ENCODE measurements at regions not wholly inside any gene's neighbourhood (a gene's known extent, or its start where the extent isn't known, plus 50 kb on each side); places are given as distances from the start of the nearest gene placed in this dataset.

DNA sequence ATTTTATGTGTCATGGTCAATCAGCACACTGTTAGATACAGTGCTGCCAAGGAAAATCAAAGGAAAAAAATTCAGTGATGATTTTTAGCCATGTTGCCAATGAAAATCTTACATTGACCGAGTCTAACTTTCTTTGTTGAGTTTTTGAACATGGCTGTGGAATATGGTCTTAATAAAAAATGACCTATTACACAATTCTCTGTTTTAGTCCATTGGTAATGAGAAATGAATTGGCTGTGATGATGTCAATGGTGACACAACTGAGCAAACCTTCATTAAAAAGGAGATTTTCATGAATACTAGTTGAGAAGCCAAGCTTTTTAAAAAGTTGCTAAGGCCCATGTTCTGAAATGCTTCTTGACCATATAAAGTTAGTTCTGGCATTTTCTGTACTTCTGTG lies 225.9 kb upstream of the GYPA start:
- no peak for TF ChIP-seq POLR2A (IDR thresholded peaks at IDR 0.05; ENCODE audit: low read depth, low read length)
- no peak for FAIRE-seq
- DNase-seq (ENCODE audit: insufficient read length, low spot score) = no peak

DNA sequence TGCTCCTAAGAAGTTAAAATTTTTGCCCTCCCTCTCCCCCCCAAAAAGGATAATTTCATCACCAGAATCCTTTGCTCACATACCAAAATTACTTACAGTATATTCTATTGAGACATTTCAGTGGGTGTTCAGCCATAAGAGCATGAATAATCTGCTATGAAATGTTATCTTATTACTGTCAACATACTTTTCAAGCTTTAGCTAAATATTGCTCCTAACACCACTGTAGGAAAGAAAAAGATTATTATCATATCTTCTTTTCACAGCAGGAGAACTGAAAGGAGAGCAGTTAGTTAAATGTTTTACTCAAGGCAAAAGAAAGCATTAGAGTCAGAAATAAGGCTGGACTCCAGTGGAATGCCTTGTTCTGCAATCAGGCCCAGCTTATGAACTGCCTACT lies 231.0 kb upstream of the GYPA start:
- DNase-seq (ENCODE audit: insufficient read length, low spot score) (no peak), FAIRE-seq (no peak)
- no peak for TF ChIP-seq POLR2A (IDR thresholded peaks at IDR 0.05; ENCODE audit: low read depth, low read length)

DNA sequence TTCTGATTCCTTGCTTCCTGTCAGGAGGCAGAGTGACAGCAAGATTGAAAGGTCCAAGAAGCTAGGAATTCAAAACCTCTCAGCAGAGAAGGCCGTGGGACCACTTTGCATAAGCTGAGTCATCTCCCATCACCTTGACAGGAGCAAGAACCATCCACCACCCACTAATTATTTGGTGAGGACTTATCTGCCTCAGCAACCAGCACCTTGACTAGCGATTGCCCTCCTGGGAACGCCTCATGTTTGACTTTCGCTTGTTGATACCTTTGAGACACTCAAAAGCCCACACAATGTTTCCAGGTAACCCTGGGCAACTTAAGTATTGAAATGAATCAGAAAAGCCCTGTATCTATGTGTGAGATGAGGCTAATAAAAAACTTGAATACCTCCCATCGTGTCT lies 233.5 kb upstream of the GYPA start:
- DNase-seq (ENCODE audit: insufficient read length, low spot score) = no peak
- no peak for TF ChIP-seq POLR2A (IDR thresholded peaks at IDR 0.05; ENCODE audit: low read depth, low read length)
- no peak for FAIRE-seq

DNA sequence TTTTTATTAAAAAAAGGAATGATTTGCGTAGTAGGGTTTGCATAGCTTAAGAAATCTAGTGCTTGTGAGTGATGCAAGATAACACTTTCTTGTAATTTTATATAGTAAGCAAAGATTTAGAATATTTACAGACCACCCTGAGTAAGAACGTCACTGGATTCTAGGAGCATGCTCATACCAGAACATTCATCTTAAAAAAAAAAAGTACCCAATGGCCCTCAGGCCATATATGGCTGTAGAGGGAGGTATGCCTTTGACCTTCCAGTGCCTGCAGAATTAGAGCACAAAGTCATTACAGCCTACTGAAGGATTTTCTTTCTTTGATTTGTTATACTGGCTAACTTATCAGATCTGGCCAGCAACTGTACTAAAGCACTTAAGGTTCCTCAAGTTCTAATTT lies 236.3 kb upstream of the GYPA start:
- DNase-seq (ENCODE audit: insufficient read length, low spot score) = no peak
- no peak for TF ChIP-seq POLR2A (IDR thresholded peaks at IDR 0.05; ENCODE audit: low read depth, low read length)
- FAIRE-seq = no peak

DNA sequence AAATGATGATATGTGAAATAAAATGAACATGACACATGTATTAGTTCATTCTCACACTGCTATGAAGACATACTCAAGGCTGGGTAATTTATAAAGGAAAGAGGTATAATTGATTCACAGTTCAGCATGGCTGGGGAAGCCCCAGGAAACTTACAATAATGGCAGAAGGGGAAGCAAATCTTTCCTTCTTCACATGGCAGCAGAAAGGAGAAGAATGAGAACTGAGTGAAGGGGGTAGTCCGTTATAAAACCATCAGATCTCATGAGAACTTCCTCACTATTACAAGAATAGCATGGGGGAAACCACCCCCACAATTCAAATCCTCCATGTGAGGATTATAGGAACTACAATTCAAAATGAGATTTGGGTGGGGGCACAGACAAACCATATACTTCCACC lies 243.9 kb upstream of the GYPA start:
- no peak for TF ChIP-seq POLR2A (IDR thresholded peaks at IDR 0.05; ENCODE audit: low read depth, low read length)
- no peak for FAIRE-seq
- no peak for DNase-seq (ENCODE audit: insufficient read length, low spot score)

DNA sequence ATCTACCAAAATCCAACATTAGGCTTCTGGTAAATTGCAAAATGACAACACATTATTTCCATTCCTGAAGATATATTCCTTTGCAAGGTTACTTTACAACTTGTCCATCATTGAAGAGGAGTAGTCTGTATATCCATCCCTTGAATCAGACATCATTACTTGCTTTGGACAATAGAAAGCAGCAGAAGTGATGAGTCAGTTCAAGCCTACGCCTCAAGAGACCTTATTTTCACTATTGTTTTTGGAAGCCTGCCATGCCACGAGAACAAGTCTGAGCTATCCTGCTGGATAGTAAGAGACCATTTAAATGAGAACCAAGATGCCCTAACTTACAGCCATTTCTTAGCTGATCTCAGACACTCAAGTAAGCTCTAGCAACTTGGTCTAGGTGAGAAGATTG lies 246.0 kb upstream of the HHIP start:
- DNase-seq (ENCODE audit: insufficient read length, low spot score) = peak; percentile 15
- no peak for TF ChIP-seq POLR2A (IDR thresholded peaks at IDR 0.05; ENCODE audit: low read depth, low read length)
- peak; percentile 85 for FAIRE-seq

DNA sequence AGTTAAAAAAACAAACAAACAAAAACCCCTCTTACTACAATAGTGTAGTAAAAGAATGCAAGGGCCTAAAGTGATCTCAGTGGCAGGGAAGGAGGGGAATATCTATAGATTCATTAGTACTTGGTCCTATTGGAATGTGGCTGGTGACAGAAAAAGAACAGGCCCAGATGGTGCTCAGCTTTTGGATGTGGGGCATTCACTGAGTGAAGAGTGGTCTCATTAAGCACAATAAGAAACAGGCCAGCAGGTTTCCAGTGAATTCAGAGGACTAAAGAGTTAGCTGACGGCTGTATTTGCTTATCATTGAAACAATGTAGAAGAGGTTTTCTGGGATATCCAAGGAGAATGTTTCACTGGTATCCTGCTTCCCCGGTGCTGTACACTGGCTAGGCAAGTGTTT lies 243.8 kb upstream of the HHIP start:
- DNase-seq (ENCODE audit: insufficient read length, low spot score) (no peak), FAIRE-seq (no peak)
- TF ChIP-seq POLR2A (IDR thresholded peaks at IDR 0.05; ENCODE audit: low read depth, low read length) = no peak

DNA sequence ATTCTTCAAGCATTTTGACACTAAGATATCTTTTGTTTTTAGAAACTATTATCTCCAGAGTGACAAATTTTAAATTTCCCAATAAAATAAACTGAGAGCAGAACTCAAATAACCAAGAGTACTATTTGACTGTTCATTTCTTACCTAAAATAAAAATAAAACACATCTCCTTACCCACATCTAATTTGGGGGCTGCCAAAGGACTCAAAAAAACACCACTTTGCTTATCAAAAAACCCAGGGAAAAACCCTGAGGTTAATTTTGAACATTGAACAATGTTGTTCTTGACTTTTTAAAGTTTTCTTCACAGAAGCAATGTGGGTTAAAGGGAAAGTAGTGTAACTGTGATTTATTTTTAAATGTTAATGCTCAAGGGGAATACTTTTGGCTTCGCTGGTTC lies 243.0 kb upstream of the HHIP start:
- FAIRE-seq (no peak), DNase-seq (ENCODE audit: insufficient read length, low spot score) (no peak)
- TF ChIP-seq POLR2A (IDR thresholded peaks at IDR 0.05; ENCODE audit: low read depth, low read length) = no peak

DNA sequence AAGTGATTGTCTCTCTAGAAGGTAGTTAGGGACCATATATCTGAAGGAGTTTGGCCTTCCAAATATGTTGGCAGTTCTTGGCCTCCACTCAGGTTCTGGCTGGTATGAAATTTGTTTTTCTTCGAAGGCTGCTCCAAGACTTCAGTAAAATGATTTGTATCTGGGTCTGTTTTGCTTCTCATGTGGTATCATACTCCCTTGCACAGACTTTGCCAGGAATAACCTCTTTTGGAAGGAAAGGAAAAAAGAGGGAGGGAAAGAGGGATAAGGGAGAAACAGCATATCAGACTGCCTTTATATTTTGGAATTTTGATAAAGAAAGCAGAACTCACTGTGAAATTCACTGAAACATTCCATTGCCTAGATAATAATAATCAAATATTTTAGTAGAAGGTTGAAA lies 242.1 kb upstream of the HHIP start:
- FAIRE-seq (no peak), DNase-seq (ENCODE audit: insufficient read length, low spot score) (no peak)
- no peak for TF ChIP-seq POLR2A (IDR thresholded peaks at IDR 0.05; ENCODE audit: low read depth, low read length)

DNA sequence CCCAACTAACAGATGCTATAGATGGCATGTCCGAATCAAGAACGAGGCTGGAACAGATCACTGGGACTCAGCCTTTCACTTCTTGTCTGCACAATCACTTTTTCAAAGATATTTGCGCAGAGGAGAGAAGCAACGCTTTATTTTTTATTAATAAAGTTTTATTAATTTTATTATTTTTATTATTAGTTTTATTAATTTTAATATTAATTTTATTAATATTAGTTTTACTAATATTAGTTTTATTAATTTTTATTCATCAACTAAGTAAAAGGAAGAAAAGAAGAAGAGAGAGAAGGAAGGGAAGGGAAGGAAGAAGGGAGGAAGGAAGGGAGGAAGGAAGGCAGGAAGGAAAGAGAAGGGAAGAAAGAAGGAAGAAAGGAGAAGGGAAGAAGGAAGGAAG lies 236.4 kb upstream of the HHIP start:
- no peak for TF ChIP-seq POLR2A (IDR thresholded peaks at IDR 0.05; ENCODE audit: low read depth, low read length)
- FAIRE-seq (no peak), DNase-seq (ENCODE audit: insufficient read length, low spot score) (no peak)

DNA sequence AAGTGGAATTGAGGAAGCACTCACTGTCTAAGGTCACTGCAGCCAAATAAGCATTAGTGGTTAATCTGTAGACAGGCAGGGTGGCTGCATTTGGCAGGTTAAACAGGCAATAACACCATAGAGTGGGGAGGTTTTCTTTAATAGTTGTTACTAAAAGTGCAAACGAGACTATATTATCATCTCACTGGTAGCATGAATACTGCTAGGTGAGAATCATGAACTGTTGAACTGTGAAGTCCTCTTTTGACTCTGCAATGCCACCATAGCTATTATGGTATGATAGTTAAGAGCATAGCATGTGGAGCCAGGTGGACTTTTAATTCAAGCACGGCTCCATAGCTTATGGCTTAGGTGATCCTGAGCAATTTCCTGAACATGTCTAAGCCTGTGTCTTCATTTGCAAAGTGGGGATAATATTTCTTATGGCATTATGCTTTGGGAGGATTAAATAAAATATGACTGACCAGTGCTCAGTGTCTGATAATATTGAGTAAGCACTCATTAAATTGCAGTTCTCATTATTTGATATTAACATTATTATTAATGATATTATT lies 235.6 kb upstream of the HHIP start:
- FAIRE-seq = no peak
- no peak for DNase-seq (ENCODE audit: insufficient read length, low spot score)
- no peak for TF ChIP-seq POLR2A (IDR thresholded peaks at IDR 0.05; ENCODE audit: low read depth, low read length)

DNA sequence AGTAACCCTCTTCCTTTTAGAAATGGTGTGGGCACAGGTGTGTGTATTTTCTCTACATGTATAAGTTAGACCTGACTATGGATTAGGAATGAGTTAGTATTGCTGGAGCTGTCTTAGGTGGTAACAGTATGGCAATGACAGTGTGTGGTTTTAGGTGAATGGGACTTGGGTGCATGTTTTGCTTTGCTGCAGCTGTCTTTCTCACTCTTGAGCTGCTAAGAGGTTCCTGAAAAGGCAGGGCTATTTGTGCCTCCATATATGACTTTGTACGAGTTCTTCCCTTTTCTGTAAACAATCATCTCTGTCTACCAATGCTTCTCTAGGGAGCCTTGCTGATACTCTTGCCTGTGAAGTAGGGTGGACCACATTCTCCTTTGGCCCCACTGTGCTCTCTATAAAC lies 234.8 kb upstream of the HHIP start:
- FAIRE-seq (no peak), DNase-seq (ENCODE audit: insufficient read length, low spot score) (no peak)
- no peak for TF ChIP-seq POLR2A (IDR thresholded peaks at IDR 0.05; ENCODE audit: low read depth, low read length)

DNA sequence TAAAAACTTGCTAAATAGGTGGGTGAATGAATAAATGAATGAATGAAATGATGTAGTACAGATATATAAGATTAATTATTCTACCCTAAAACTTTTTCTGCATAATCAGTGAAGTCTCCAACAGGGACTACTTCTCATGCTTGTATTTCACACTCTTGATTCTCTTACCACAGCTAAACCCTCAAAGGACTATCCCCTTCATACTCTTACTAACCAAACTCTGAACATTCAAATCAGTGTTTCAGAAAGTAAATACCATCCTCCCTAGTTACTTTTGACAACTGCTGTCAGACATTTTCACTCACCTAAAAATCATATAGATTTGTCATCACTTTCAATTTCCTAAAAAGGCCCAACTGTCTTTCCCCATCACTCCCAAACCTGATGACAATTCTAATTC lies 234.3 kb upstream of the HHIP start:
- no peak for FAIRE-seq

DNA sequence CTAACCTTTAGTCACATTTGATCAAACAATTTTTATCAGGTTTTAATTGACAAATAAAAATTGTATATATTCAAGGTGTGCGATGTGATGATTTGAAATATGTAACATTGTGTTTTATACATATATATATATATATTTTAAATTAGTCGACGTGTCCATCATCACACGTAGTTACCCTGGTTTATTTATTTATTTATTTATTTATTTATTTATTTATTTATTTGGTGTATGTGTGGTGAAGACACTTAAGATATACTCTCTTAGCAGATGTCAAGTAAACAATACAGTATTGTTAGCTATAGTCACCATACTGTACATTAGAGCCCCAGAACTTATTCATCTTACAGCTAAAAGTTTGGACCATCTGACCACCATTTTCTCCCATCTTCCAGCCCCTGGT lies 224.9 kb upstream of the HHIP start:
- FAIRE-seq = no peak
- TF ChIP-seq POLR2A (IDR thresholded peaks at IDR 0.05; ENCODE audit: low read depth, low read length) = no peak
- DNase-seq (ENCODE audit: insufficient read length, low spot score) = no peak

More for the DNA sequence above, 234.3 kb upstream of the HHIP start:
- TF ChIP-seq POLR2A (IDR thresholded peaks at IDR 0.05; ENCODE audit: low read depth, low read length) = no peak
- no peak for DNase-seq (ENCODE audit: insufficient read length, low spot score)

DNA sequence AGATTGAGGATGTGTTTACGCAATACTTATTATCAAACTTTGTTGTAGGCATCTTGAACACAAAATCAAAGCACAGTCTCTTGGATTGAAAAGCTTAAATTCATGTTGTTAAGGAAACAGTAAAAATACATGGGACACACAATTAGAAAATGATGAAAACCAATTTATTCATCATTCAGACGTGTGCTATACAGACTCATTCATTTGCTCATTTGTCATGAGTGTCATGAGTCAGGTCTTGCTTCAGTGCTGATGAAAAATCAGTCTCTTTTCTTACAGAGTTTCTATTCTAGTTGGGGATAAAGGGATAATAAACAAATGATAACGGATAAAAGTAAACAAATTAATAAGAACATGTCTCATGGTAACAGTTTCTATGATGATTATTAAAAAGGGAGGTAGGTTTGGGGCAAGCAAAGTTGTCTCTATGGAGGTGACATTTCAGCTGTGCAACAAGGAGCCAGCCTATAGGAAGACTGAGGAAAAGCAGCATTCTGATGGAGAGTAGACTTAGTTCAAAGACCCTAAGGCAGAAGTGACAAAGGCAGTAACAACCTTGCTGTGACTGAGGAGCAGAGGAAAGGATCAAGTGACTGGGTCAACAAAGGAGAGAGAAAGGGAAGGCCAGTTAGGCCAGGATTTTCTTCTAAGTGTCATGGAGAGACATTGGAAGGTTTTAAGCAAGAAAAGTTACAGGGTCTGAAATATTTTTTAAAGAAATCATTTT lies 224.0 kb upstream of the HHIP start:
- no peak for FAIRE-seq
- TF ChIP-seq POLR2A (IDR thresholded peaks at IDR 0.05; ENCODE audit: low read depth, low read length) = no peak
- no peak for DNase-seq (ENCODE audit: insufficient read length, low spot score)
